ENCODE measurements at regions not wholly inside any gene's neighbourhood (a gene's known extent, or its start where the extent isn't known, plus 50 kb on each side); places are given as distances from the start of the nearest gene placed in this dataset.
"Not testable (repeated sequence)": the region's sequence is repeated elsewhere in the genome, so short reads cannot be mapped to it uniquely, and the experiment has no call there.

- TF ChIP-seq CTCF, POLR2AphosphoS5, POLR2A (IDR thresholded peaks at IDR 0.05): not testable (repeated sequence)
Observed at GRCh38 chr2:87222131-87222530, 200.5 kb upstream of the PLGLB1 start.
